Skeletal muscle tissue (tissue), 3 donors: ENCODE measurements at regions not wholly inside any gene's neighbourhood (a gene's known extent, or its start where the extent isn't known, plus 50 kb on each side); places are given as distances from the start of the nearest gene placed in this dataset.

Experiments used
- H3K27ac ChIP-seq: one replicate; pipeline ENCODE4 v1.7.0; 2013; ENCODE audit warnings: mild to moderate bottlenecking, low read depth, low read length, inconsistent platforms
- H3K27me3 ChIP-seq, 3 donors: one replicate each; pipeline ENCODE4 v1.7.0; 2013; ENCODE audit warnings: low read length in 3 of 3; ENCODE audit not compliant: control insufficient read depth in 3 of 3, insufficient read depth in 3 of 3
- H3K36me3 ChIP-seq, 3 donors: one replicate each; pipeline ENCODE4 v1.7.0; 2013; ENCODE audit warnings: low read length in 3 of 3; ENCODE audit not compliant: control insufficient read depth in 3 of 3, insufficient read depth in 3 of 3
- H3K4me1 ChIP-seq, 3 donors: one replicate each; pipeline ENCODE4 v1.7.0; 2013; ENCODE audit warnings: low read length in 3 of 3, mild to moderate bottlenecking in 3 of 3; ENCODE audit not compliant: control insufficient read depth in 3 of 3, insufficient read depth in 3 of 3
- H3K4me3 ChIP-seq, 3 donors: one replicate each; pipeline ENCODE4 v1.7.0; 2013; ENCODE audit warnings: low read length in 3 of 3
- H3K9ac ChIP-seq, 3 donors: one replicate each; pipeline ENCODE4 v1.7.0; 2013; ENCODE audit warnings: low read length in 3 of 3, mild to moderate bottlenecking in 3 of 3, moderate library complexity in 2 of 3, low read depth in 1 of 3
- H3K9me3 ChIP-seq, 3 donors: one replicate each; pipeline ENCODE4 v1.7.0; 2013; ENCODE audit warnings: low read length in 3 of 3; ENCODE audit not compliant: control insufficient read depth in 3 of 3
- donor health status: Osteomylitis.

DNA sequence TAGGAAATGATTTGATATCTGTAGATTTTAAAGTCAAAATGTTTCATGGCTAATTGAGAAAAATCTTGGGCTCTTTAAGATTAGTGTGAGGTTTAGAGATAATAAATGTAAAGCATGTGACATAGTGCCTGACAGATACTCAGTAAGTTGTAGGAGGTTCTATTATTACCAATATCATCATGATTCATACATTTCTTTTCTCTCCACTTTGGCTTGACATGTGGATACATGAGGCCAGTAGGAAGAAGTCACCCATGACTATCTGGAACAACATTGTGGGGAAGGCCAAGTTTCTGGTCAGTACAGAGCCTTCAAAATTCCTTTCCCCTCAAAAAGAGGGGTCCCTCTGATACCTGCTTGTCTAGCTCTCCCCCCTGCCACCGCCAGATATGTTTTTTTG is 91.2 kb upstream of the SORBS2 start:
- no peaks in the 10 kb centered on the region for H3K4me1 ChIP-seq
- no peaks in the 10 kb centered on the region for H3K9me3 ChIP-seq
- H3K36me3 ChIP-seq, result no peaks in the 10 kb centered on the region
- no peak overlapping the region for H3K27ac ChIP-seq
- H3K4me3 ChIP-seq, result no peak overlapping the region
- H3K9ac ChIP-seq, result no peak overlapping the region
- no peaks in the 10 kb centered on the region for H3K27me3 ChIP-seq

DNA sequence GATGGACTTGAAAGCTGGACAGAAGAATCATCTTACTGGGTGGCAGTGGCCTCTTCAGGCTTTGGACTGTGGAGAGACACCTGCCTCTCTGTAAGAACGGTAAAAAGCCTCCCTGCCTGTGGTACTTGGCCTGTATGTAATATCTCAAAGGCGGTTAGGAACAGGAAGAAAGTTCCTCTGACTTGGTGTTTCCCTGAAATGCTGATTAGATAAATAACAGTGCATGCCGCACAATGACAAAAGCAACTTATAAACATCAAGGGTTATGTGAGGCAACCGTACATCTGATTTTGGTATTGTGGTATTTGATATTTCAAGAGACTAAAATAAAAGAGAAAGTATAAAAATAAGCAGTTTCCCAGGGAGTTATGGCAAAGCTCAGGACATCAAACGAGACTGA is 92.4 kb upstream of the SORBS2 start:
- H3K9ac ChIP-seq, result no peak overlapping the region
- H3K4me1 ChIP-seq, result no peaks in the 10 kb centered on the region
- H3K9me3 ChIP-seq, result no peaks in the 10 kb centered on the region
- H3K36me3 ChIP-seq, result no peaks in the 10 kb centered on the region
- H3K4me3 ChIP-seq, result no peak overlapping the region
- no peaks in the 10 kb centered on the region for H3K27me3 ChIP-seq
- H3K27ac ChIP-seq, result no peak overlapping the region

DNA sequence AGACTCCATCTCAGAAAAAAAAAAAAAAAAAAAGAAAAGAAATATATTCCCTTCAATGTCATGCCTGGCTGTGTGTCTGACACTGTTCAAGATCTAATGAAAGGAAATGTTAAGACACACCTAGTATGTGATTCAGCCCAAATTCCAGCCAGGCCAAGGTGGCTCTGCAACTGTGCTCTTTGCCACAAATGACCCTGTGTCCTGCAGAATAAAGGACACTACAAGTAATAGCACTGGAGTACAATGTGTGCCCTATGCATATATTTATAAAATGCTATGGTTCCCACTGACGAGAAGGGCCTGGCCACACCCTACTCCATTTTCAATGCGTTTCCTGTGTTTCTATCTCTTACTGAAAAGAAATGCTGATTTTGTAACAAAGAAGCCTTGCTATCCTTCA is 98.0 kb upstream of the SORBS2 start:
- Histone ChIP-seq H3K4me1 (peaks cover 0 to 2% (median 0%) of the 10 kb centered on the region in 3 donors), H3K9ac (no peak overlapping the region), H3K36me3 (no peaks in the 10 kb centered on the region), H3K4me3 (no peak overlapping the region), H3K27ac (no peak overlapping the region), H3K9me3 (no peaks in the 10 kb centered on the region), H3K27me3 (no peaks in the 10 kb centered on the region)

DNA sequence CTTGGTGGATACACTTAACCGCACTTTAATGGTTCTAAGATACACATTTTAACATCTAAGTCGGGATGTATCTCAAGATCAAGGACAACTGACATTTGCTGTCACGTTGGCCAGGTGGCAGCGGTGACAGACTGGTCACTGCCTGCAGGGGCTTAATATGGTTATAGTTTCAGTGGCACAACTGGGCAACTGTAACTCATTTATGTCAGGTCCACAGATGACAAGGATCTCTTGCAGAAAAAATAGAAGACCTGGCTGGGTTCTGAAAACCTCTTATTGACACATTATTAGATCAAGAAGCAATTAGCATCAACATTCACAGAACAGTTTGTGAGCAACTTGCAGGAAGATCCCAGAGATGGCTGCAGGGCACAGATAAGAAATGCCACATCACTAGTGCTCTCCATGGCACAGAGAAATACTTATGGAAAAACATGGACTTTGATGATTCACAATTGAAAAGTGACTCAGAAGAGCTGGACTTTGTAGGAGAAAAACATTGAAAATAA is 99.6 kb upstream of the SORBS2 start:
- no peaks in the 10 kb centered on the region for H3K27me3 ChIP-seq
- H3K4me1 ChIP-seq, result peaks cover 0 to 2% (median 0%) of the 10 kb centered on the region in 3 donors
- H3K9me3 ChIP-seq, result no peaks in the 10 kb centered on the region
- H3K27ac ChIP-seq, result no peak overlapping the region
- no peaks in the 10 kb centered on the region for H3K36me3 ChIP-seq
- H3K9ac ChIP-seq, result no peak overlapping the region
- no peak overlapping the region for H3K4me3 ChIP-seq

DNA sequence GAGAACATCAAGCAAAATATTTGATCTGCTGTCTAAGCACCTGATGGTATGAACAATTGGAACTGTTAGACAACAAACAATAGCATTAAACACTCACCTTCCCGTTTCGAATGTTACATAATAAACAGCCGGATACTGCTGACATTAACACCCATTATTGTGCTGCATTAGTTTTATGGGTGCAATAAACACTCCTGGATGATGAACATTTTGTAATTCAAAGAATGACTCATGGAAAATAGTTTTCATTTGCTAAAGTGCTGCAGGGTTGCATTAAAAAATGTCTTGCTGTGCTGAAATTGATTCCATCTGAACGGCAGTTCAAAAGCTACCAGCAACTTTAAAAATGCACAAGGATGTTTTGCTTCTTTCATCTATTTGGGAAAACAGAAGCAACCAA is 100.8 kb upstream of the SORBS2 start:
- Histone ChIP-seq H3K9ac (no peak overlapping the region), H3K4me3 (no peak overlapping the region), H3K4me1 (peaks cover 0 to 2% (median 0%) of the 10 kb centered on the region in 3 donors), H3K9me3 (no peaks in the 10 kb centered on the region), H3K27me3 (peaks cover 0 to 4% (median 0%) of the 10 kb centered on the region in 3 donors), H3K36me3 (no peaks in the 10 kb centered on the region), H3K27ac (no peak overlapping the region)

DNA sequence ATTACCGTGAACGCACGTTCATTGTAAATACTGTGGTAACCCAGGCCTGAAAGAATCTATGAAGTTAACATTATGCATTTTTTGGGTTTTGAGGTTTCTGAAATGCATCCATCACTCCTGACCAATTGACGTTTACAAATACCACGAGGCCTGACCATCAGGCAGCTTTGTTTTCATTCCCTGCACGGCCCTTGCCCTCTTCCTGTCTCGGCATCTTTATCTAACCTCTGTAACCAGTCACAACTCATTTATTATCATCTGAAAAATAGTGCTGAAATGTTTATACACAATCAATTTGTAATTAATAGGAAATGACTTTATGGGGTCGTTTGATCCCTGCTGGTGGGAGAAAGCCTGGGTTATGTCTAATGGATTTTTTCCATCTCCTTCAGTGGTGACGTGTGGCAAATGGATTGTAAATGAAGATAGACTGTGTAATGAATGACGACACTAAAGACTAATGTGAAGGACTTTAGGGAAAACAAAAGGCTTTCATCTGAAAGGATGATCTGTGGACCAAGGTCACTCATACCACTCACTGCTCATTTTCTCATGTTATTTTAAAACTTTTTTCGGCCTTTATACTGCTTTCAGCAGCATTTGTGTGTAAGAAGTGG is 102.7 kb upstream of the SORBS2 start:
- H3K27ac ChIP-seq, result no peak overlapping the region
- H3K27me3 ChIP-seq, result peaks cover 0 to 4% (median 3%) of the 10 kb centered on the region in 3 donors
- no peaks in the 10 kb centered on the region for H3K36me3 ChIP-seq
- no peaks in the 10 kb centered on the region for H3K9me3 ChIP-seq
- no peak overlapping the region for H3K9ac ChIP-seq
- H3K4me3 ChIP-seq, result no peak overlapping the region
- peaks cover 0 to 2% (median 0%) of the 10 kb centered on the region in 3 donors for H3K4me1 ChIP-seq

DNA sequence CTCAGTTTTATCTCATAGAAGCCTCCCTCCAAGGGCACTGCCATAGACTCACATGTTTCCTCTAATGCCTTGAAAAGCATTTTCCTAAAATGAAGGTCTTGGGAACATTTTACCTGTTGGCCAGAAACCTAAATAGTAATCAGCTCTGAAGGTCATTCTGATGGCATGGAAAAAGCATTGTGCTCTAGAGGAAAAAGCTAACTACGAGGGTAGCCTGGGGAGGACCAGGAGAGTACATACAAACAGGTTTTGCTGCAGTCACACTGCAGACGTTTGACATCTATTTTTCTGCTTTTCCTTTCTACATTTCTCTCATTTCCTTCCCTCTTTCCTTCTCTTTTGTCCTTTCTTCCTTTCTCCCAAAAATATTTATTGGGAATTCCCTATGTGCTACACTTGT is 103.3 kb upstream of the SORBS2 start:
- no peaks in the 10 kb centered on the region for H3K9me3 ChIP-seq
- H3K9ac ChIP-seq, result no peak overlapping the region
- H3K27me3 ChIP-seq, result peaks cover 0 to 4% (median 3%) of the 10 kb centered on the region in 3 donors
- no peaks in the 10 kb centered on the region for H3K36me3 ChIP-seq
- peaks cover 0 to 3% (median 2%) of the 10 kb centered on the region in 3 donors for H3K4me1 ChIP-seq
- H3K27ac ChIP-seq, result no peak overlapping the region
- no peak overlapping the region for H3K4me3 ChIP-seq

DNA sequence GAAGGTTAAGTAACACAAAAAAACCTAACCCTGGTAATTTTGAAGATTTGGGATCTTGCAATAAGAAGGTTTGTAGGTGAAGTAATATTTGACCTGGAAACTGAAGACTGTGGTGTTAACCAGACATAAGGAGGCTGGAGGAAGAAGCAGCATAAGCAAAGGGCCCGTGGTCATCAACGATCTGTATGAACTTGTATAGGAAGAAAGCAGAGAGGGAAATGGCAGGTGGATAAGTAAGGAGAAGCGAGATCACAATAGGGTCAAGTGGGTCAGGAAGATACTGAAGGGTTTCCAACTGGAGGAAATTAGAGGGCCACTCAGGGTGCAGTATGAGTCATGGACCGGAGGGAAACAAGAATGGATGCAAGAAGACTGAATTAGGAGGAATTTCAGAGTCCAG is 103.8 kb upstream of the SORBS2 start:
- no peak overlapping the region for H3K27ac ChIP-seq
- H3K9ac ChIP-seq, result no peak overlapping the region
- H3K9me3 ChIP-seq, result no peaks in the 10 kb centered on the region
- H3K4me1 ChIP-seq, result peaks cover 0 to 4% (median 2%) of the 10 kb centered on the region in 3 donors
- H3K27me3 ChIP-seq, result peaks cover 2 to 4% (median 4%) of the 10 kb centered on the region in 3 donors
- H3K36me3 ChIP-seq, result no peaks in the 10 kb centered on the region
- no peak overlapping the region for H3K4me3 ChIP-seq

DNA sequence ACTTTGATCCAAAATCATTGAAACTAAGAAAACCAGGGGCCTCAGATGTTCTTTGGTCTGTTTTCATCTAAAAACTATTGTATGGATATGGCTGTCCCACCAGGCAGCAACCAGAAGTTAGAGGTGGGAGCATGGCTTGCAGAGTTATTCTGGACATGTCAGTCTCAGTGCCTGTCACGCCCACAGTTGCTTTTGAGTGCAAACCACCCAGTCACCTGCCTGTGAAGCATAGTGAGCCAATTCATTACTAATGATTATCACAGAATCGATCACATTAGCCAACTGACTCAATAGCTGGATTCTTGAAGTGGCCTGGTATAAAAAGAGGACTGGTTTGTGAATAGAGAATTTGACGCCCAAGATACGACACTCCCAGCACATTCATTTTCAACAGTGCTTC is 104.2 kb upstream of the SORBS2 start:
- no peak overlapping the region for H3K27ac ChIP-seq

DNA sequence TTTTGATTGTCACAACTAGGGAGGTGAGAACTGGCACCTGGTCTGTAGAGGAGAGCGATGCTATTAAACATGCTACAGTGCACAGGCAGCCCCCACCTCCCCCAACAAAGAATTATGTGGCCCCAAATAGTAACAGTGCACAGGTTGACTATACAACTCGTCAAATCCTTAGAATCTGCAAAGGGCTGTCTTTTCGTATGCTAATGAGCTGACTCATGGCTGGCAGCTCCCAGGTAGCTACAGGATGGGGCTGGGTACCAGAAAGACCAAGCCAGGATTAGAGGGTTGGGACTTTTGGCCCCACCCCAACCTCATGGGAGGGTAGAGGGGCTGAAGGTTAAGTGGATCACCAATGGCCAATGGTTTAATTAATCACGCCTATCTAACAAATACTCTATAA is 104.7 kb upstream of the SORBS2 start:
- Histone ChIP-seq H3K4me3 (no peak overlapping the region), H3K9me3 (no peaks in the 10 kb centered on the region), H3K27ac (no peak overlapping the region), H3K27me3 (peaks cover 3 to 5% (median 4%) of the 10 kb centered on the region in 3 donors), H3K4me1 (peaks cover 0 to 4% (median 2%) of the 10 kb centered on the region in 3 donors), H3K36me3 (no peaks in the 10 kb centered on the region), H3K9ac (no peak overlapping the region)

More for the DNA sequence above, 104.2 kb upstream of the SORBS2 start:
- no peaks in the 10 kb centered on the region for H3K9me3 ChIP-seq
- no peaks in the 10 kb centered on the region for H3K36me3 ChIP-seq
- H3K4me3 ChIP-seq, result no peak overlapping the region
- H3K9ac ChIP-seq, result no peak overlapping the region
- peaks cover 3 to 5% (median 4%) of the 10 kb centered on the region in 3 donors for H3K27me3 ChIP-seq
- peaks cover 0 to 4% (median 2%) of the 10 kb centered on the region in 3 donors for H3K4me1 ChIP-seq
